Spleen (tissue), 7 donors: ENCODE measurements at regions not wholly inside any gene's neighbourhood (a gene's known extent, or its start where the extent isn't known, plus 50 kb on each side); places are given as distances from the start of the nearest gene placed in this dataset.

Experiments
- CTCF ChIP-seq, 11 experiments: fragments of 200-600 bp in 7 of 11; fragments of 450-650 bp in 4 of 11; sonication (generic) in 4 of 11; IDR thresholded peaks in 8 of 11; conservative IDR thresholded peaks in 3 of 11; 1 replicate in 7 of 11; 2 replicates in 4 of 11; pipeline versions ENCODE4 v1.4.0 to v1.8.0; 2016 to 2021; ENCODE audit warnings: antibody characterized with exemption in 11 of 11, inconsistent platforms in 4 of 11, mild to moderate bottlenecking in 1 of 11
- POLR2A ChIP-seq, 3 donors: fragments of 450-650 bp; IDR thresholded peaks; one replicate each; pipeline ENCODE4 v1.5.1; 2017; ENCODE audit warnings: antibody characterized with exemption in 3 of 3, mild to moderate bottlenecking in 1 of 3
- POLR2AphosphoS5 ChIP-seq, 3 donors: sonication (generic); formaldehyde crosslinking; IDR thresholded peaks; one replicate each; pipeline ENCODE4 v1.5.1; 2017; ENCODE audit warnings: antibody characterized with exemption in 3 of 3
- donor health status: DM: no; HTN: no; CAD: no; lungs with moderate emphysema.
- donor health status: DM: no; HTN: no; CAD: no.
- donor health status: DM: no; HTN: no; CAD: no.

- TF ChIP-seq CTCF (IDR thresholded peaks at IDR 0.05 in 8 of 11, conservative IDR thresholded peaks at IDR 0.05 in 3 of 11) (no peak), POLR2A (IDR thresholded peaks at IDR 0.05) (no peak), POLR2AphosphoS5 (IDR thresholded peaks at IDR 0.05) (no peak)
Observed at GRCh38 chr11:29300420-29300819, 716.4 kb downstream of the KCNA4 start.
